ENCODE measurements at regions not wholly inside any gene's neighbourhood (a gene's known extent, or its start where the extent isn't known, plus 50 kb on each side); places are given as distances from the start of the nearest gene placed in this dataset.

GRCh38 chr9:86632537-86632936 is 278.3 kb upstream of the TUT7 start:
- Mint-ChIP-seq H3K4me3 (no peak overlapping the region), H3K4me1 (ENCODE audit: unreplicated experiment) (peaks cover 28% of the 10 kb centered on the region), H3K36me3 (no peaks in the 10 kb centered on the region), H3K9me3 (no peaks in the 10 kb centered on the region), H3K27ac (no peak overlapping the region), H3K27me3 (peaks cover 10% of the 10 kb centered on the region)
- DNase-seq (ENCODE audit: extremely low spot score, unreplicated experiment), result no peak
- TF ChIP-seq, protein P1, sequence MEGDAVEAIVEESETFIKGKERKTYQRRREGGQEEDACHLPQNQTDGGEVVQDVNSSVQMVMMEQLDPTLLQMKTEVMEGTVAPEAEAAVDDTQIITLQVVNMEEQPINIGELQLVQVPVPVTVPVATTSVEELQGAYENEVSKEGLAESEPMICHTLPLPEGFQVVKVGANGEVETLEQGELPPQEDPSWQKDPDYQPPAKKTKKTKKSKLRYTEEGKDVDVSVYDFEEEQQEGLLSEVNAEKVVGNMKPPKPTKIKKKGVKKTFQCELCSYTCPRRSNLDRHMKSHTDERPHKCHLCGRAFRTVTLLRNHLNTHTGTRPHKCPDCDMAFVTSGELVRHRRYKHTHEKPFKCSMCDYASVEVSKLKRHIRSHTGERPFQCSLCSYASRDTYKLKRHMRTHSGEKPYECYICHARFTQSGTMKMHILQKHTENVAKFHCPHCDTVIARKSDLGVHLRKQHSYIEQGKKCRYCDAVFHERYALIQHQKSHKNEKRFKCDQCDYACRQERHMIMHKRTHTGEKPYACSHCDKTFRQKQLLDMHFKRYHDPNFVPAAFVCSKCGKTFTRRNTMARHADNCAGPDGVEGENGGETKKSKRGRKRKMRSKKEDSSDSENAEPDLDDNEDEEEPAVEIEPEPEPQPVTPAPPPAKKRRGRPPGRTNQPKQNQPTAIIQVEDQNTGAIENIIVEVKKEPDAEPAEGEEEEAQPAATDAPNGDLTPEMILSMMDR (conservative IDR thresholded peaks at IDR 0.05), result no peak

DNA sequence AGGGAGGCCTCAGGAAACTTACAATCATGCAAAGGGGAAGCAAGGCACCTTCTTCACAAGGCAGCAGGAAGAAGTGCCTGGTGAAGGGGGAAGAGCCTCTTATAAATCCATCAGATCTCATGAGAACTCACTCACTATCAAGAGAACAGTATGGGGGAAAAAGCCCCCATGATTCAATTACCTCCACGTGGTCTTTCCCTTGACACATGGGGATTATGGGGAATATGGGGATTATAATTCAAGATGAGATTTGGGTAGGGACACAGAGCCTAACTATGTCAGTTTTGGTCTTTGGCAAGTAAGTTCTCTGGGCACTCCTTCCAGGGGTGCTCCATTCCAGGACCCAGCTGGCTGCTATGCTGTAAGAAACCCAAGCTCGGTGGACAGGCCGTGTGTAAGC is 275.3 kb upstream of the TUT7 start:
- TF ChIP-seq, protein P1 (conservative IDR thresholded peaks at IDR 0.05), result no peak
- Mint-ChIP-seq H3K27ac (no peak overlapping the region), H3K4me3 (no peak overlapping the region), H3K36me3 (no peaks in the 10 kb centered on the region), H3K27me3 (no peaks in the 10 kb centered on the region), H3K4me1 (ENCODE audit: unreplicated experiment) (peaks cover 17% of the 10 kb centered on the region), H3K9me3 (no peaks in the 10 kb centered on the region)
- DNase-seq (ENCODE audit: extremely low spot score, unreplicated experiment), result no peak

GRCh38 chr9:86626802-86627201 is 272.6 kb upstream of the TUT7 start:
- no peak for DNase-seq (ENCODE audit: extremely low spot score, unreplicated experiment)
- Mint-ChIP-seq H3K4me1 (ENCODE audit: unreplicated experiment) (peaks cover 10% of the 10 kb centered on the region), H3K4me3 (no peak overlapping the region), H3K36me3 (no peaks in the 10 kb centered on the region), H3K27ac (no peak overlapping the region), H3K9me3 (no peaks in the 10 kb centered on the region), H3K27me3 (no peaks in the 10 kb centered on the region)
- TF ChIP-seq, protein P1 (conservative IDR thresholded peaks at IDR 0.05), result no peak

DNA sequence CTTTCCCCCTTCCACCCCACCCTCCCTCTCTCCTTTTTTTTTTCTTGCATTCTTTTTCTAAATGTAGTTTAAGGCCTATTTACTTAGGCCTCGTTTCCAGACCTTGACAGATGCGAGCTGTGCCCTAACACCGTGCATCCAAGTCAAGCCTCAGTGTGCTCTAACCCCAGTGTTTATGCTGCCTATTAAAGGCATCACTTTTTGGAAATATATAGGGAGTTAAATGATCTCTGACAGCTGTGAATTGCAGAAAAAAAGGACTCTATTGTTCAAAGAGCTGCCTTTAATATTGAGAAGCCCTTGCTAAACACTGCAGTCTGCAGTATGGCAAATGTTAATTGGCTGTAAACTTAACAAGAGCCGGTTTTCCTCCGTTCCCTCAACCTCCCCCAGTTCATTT is 270.4 kb upstream of the TUT7 start:
- TF ChIP-seq, protein P1 (conservative IDR thresholded peaks at IDR 0.05), result no peak
- no peaks in the 10 kb centered on the region for H3K36me3 Mint-ChIP-seq
- H3K27me3 Mint-ChIP-seq, result peaks cover 2% of the 10 kb centered on the region
- no peak overlapping the region for H3K27ac Mint-ChIP-seq
- H3K4me1 Mint-ChIP-seq (ENCODE audit: unreplicated experiment), result peaks cover 10% of the 10 kb centered on the region
- DNase-seq (ENCODE audit: extremely low spot score, unreplicated experiment), result no peak
- peaks cover 3% of the 10 kb centered on the region for H3K9me3 Mint-ChIP-seq
- H3K4me3 Mint-ChIP-seq, result peak overlapping the region; percentile 39

DNA sequence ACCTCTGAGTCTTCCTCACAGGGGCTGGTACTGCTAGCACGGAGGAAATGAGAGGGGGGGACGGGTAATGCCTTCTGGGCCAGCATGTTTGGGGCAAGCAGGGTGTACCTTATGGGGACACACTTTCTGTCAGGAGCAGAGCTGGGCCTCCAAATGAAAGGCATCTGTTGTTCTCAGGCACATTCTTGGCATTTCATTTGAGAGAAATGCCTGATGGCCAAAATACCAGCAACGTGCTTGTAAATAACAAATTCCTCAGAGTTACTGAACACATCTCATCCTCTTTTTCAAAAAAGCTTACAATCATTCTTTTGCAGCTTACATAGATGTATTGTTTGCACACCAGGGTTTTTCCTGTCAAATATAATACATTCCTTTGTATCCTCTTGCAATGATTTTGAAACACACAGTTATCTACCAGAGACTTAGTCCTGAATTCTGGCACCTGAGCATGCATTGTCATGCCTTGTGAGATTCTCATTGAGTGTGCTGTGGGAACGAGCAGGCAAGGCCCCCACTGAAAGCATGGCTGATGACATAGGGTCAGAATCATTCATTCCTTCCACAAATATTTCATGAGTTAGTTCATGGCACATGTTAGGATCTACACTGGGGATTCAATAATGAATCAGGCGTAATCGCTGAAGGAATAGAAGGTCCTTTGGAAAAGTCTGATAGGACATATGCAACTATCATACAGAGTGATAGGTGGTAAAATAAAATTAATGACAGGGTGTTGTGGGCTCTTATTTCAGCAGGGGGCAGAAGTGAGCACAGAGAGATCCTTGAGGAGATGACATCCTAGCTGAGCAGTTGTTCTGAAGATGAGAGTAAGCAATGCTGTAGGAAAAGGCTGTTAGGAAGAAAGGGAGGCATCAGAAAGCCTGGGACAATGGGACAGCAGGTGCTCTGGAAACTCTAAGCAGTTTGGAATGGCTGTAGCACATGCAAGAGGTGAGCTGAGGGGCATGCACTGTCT is 260.9 kb upstream of the TUT7 start:
- H3K9me3 Mint-ChIP-seq, result peaks cover 5% of the 10 kb centered on the region

More for the DNA sequence above, 260.9 kb upstream of the TUT7 start:
- Mint-ChIP-seq H3K27me3 (peaks cover 3% of the 10 kb centered on the region), H3K4me3 (peak overlapping the region; percentile 25), H3K27ac (peak overlapping the region; percentile 28), H3K4me1 (ENCODE audit: unreplicated experiment) (peaks cover 18% of the 10 kb centered on the region), H3K36me3 (no peaks in the 10 kb centered on the region)
- peak; percentile 34 for DNase-seq (ENCODE audit: extremely low spot score, unreplicated experiment)
- TF ChIP-seq, protein P1 (conservative IDR thresholded peaks at IDR 0.05), result peak; percentile 71
